ENCODE measurements at regions not wholly inside any gene's neighbourhood (a gene's known extent, or its start where the extent isn't known, plus 50 kb on each side); places are given as distances from the start of the nearest gene placed in this dataset.

- DNase-seq (ENCODE audit: low spot score) = no peak
- no peak for TF ChIP-seq CTCF (IDR thresholded peaks at IDR 0.05; ENCODE audit: extremely low read depth, missing control alignments)
Observed at GRCh38 chr22:49545606-49546005, 282.1 kb downstream of the BRD1 start.

- no peak for DNase-seq (ENCODE audit: low spot score)
- no peak for TF ChIP-seq CTCF (IDR thresholded peaks at IDR 0.05; ENCODE audit: extremely low read depth, missing control alignments)
Observed at GRCh38 chr22:49544286-49544685, 283.4 kb downstream of the BRD1 start.

GRCh38 chr22:49543876-49544275, 283.8 kb downstream of the BRD1 start:
- TF ChIP-seq CTCF (IDR thresholded peaks at IDR 0.05; ENCODE audit: extremely low read depth, missing control alignments) = no peak
- DNase-seq (ENCODE audit: low spot score) = no peak

GRCh38 chr22:49541693-49542230, 285.9 kb downstream of the BRD1 start:
- DNase-seq (ENCODE audit: low spot score) = no peak
- TF ChIP-seq CTCF (IDR thresholded peaks at IDR 0.05; ENCODE audit: extremely low read depth, missing control alignments) = no peak

- TF ChIP-seq CTCF (IDR thresholded peaks at IDR 0.05; ENCODE audit: extremely low read depth, missing control alignments) = no peak
- no peak for DNase-seq (ENCODE audit: low spot score)
Observed at GRCh38 chr22:49540913-49541692, 286.6 kb downstream of the BRD1 start.

GRCh38 chr22:49540084-49540912, 287.4 kb downstream of the BRD1 start:
- DNase-seq (ENCODE audit: low spot score) = no peak
- no peak for TF ChIP-seq CTCF (IDR thresholded peaks at IDR 0.05; ENCODE audit: extremely low read depth, missing control alignments)

GRCh38 chr22:49538006-49538405, 289.7 kb downstream of the BRD1 start:
- TF ChIP-seq CTCF (IDR thresholded peaks at IDR 0.05; ENCODE audit: extremely low read depth, missing control alignments) = no peak
- no peak for DNase-seq (ENCODE audit: low spot score)

Data from GM20000 (cell line).